ENCODE measurements at regions not wholly inside any gene's neighbourhood (a gene's known extent, or its start where the extent isn't known, plus 50 kb on each side); places are given as distances from the start of the nearest gene placed in this dataset.
A peak's percentile ranks its signal among the peaks of the same experiment; 100 is the strongest.

DNA sequence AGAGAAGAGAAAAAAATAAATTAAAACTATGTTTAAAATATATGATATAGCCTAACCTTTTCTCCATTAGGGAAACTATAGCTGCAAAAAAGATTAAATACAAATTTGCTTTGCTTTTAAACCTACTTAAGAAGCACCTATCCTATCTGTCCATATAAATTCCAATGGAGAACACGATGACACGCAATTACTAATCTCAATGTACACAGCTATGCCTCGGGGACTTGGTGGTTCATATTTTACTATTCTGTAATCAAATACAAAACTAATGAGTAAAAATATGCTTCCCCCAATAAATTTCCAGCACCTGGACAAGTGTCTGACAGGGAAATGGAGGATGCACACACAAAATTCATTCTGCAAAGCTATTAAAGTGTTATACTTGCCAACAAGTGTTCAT, 386.4 kb downstream of the LMO4 start:
- H3K79me2 ChIP-seq (ENCODE audit: low read length) = no peaks in the 10 kb centered on the region
- H4K20me1 ChIP-seq (ENCODE audit: low read length) = no peaks in the 10 kb centered on the region
- H3K4me3 ChIP-seq (ENCODE audit: low read length) = no peak overlapping the region
- no peaks in the 10 kb centered on the region for H3F3A ChIP-seq (ENCODE audit: low read length, unreplicated experiment)
- H3K9ac ChIP-seq (ENCODE audit: low read length) = no peak overlapping the region
- H3K4me1 ChIP-seq (ENCODE audit: insufficient read depth, low read length) = peaks cover 16% of the 10 kb centered on the region; the same call in 1 of the 2 replicates
- TF ChIP-seq, protein P1, sequence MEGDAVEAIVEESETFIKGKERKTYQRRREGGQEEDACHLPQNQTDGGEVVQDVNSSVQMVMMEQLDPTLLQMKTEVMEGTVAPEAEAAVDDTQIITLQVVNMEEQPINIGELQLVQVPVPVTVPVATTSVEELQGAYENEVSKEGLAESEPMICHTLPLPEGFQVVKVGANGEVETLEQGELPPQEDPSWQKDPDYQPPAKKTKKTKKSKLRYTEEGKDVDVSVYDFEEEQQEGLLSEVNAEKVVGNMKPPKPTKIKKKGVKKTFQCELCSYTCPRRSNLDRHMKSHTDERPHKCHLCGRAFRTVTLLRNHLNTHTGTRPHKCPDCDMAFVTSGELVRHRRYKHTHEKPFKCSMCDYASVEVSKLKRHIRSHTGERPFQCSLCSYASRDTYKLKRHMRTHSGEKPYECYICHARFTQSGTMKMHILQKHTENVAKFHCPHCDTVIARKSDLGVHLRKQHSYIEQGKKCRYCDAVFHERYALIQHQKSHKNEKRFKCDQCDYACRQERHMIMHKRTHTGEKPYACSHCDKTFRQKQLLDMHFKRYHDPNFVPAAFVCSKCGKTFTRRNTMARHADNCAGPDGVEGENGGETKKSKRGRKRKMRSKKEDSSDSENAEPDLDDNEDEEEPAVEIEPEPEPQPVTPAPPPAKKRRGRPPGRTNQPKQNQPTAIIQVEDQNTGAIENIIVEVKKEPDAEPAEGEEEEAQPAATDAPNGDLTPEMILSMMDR (conservative IDR thresholded peaks at IDR 0.05; ENCODE audit: low read depth, low read length) = no peak
- TF ChIP-seq EZH2 (IDR thresholded peaks at IDR 0.05; ENCODE audit: low read length, unreplicated experiment) = no peak
- no peak for TF ChIP-seq EZH2phosphoT487 (IDR thresholded peaks at IDR 0.05; ENCODE audit: borderline replicate concordance, low read length)
- no peaks in the 10 kb centered on the region for H3K9me2 ChIP-seq (replicated peaks; ENCODE audit: low read length)
- ChIA-PET CTCF (no interaction called here), POLR2A (ENCODE audit: unreplicated experiment) (no interaction called here)
- intact Hi-C loops (cut with micrococcal nuclease) = loop anchor here (5.0 kb wide), 3 partner anchors 172 to 383 kb away; no protein-coding TSS in a partner anchor
- peak; percentile 65 for ATAC-seq
- H3K36me3 ChIP-seq (ENCODE audit: low read depth, low read length) = no peaks in the 10 kb centered on the region
- peak overlapping the region; percentile 22; the same call in 1 of the 2 replicates for H2AFZ ChIP-seq (ENCODE audit: low read length)
- H3K9me3 ChIP-seq (ENCODE audit: low read length) = no peaks in the 10 kb centered on the region
- H3K4me2 ChIP-seq (ENCODE audit: low read length) = peak overlapping the region; percentile 18
- no peak overlapping the region for H3K27ac ChIP-seq (ENCODE audit: low read length)
- no peaks in the 10 kb centered on the region for H3K27me3 ChIP-seq (ENCODE audit: low read length)
- no TSS peak for BruUV-seq (replicated peaks)
- DNase-seq = peak; percentile 53

DNA sequence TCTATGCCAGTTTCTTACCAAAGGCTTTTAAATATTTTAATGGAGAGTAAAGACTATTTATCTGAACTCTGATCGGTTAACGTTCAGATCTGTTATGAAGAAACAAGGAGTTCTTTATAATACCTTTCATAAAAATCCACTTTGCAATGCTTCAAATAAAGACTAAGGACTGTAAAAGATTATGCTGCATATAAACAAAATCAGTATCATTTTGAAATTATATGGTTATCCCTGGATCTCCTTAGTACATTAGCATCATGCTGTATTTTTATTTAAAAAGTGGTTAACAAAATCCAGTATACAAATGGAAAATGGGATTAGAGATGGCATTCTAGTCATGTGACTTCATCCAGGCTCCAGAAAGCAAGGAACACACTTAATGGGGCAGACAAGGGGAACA, 386.8 kb downstream of the LMO4 start:
- TF ChIP-seq, protein P1 (conservative IDR thresholded peaks at IDR 0.05; ENCODE audit: low read depth, low read length) = no peak
- TF ChIP-seq EZH2 (IDR thresholded peaks at IDR 0.05; ENCODE audit: low read length, unreplicated experiment) (no peak), EZH2phosphoT487 (IDR thresholded peaks at IDR 0.05; ENCODE audit: borderline replicate concordance, low read length) (no peak)
- H3K9me3 ChIP-seq (ENCODE audit: low read length) = no peaks in the 10 kb centered on the region
- no peak overlapping the region for H3K9ac ChIP-seq (ENCODE audit: low read length)
- intact Hi-C loops (cut with micrococcal nuclease) = loop anchor here (5.0 kb wide), 3 partner anchors 172 to 383 kb away; no protein-coding TSS in a partner anchor
- no peak overlapping the region for H3K27ac ChIP-seq (ENCODE audit: low read length)
- peaks cover 16% of the 10 kb centered on the region; the same call in 1 of the 2 replicates for H3K4me1 ChIP-seq (ENCODE audit: insufficient read depth, low read length)
- ATAC-seq (peak; percentile 19), DNase-seq (no peak)
- H3K36me3 ChIP-seq (ENCODE audit: low read depth, low read length) = no peaks in the 10 kb centered on the region
- no peaks in the 10 kb centered on the region for H3F3A ChIP-seq (ENCODE audit: low read length, unreplicated experiment)
- ChIA-PET POLR2A (ENCODE audit: unreplicated experiment) (no interaction called here), CTCF (no interaction called here)
- H3K4me3 ChIP-seq (ENCODE audit: low read length) = no peak overlapping the region
- H2AFZ ChIP-seq (ENCODE audit: low read length) = peak overlapping the region; percentile 22; the same call in 1 of the 2 replicates
- no peaks in the 10 kb centered on the region for H3K9me2 ChIP-seq (replicated peaks; ENCODE audit: low read length)
- no TSS peak for BruUV-seq (replicated peaks)
- no peaks in the 10 kb centered on the region for H4K20me1 ChIP-seq (ENCODE audit: low read length)
- H3K79me2 ChIP-seq (ENCODE audit: low read length) = no peaks in the 10 kb centered on the region
- peak overlapping the region; percentile 18 for H3K4me2 ChIP-seq (ENCODE audit: low read length)
- no peaks in the 10 kb centered on the region for H3K27me3 ChIP-seq (ENCODE audit: low read length)

DNA sequence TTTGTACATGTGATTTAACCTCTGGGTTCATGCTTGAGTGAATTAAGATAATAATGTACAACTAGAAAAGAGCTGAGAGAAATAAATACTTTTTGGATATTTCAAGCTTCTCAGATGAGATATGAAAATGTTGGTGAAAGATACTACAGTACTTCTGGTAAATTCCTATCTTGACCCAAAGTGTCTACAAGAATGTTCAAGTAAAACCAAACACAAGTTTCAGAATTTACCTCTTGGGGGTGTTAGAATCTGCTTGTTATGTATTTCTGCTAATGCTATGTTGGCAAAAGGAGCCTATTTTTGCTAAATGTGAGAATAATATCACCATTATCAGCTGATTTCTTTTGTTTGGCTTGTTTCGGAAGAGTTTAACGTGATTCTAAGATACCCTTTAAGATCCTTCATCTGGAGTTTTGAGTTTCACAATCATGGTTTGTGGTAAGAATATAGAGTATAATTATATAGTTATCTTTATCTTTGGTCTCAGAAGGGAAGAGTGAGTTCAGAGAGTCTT, 388.5 kb downstream of the LMO4 start:
- TF ChIP-seq, protein P1 (conservative IDR thresholded peaks at IDR 0.05; ENCODE audit: low read depth, low read length) = no peak
- TF ChIP-seq EZH2 (IDR thresholded peaks at IDR 0.05; ENCODE audit: low read length, unreplicated experiment) = no peak
- TF ChIP-seq EZH2phosphoT487 (IDR thresholded peaks at IDR 0.05; ENCODE audit: borderline replicate concordance, low read length) = no peak
- Histone ChIP-seq H3K4me3 (ENCODE audit: low read length) (no peak overlapping the region), H3K27me3 (ENCODE audit: low read length) (no peaks in the 10 kb centered on the region), H2AFZ (ENCODE audit: low read length) (no peak overlapping the region), H3F3A (ENCODE audit: low read length, unreplicated experiment) (no peaks in the 10 kb centered on the region), H3K27ac (ENCODE audit: low read length) (no peak overlapping the region), H3K9me3 (ENCODE audit: low read length) (no peaks in the 10 kb centered on the region), H3K4me1 (ENCODE audit: insufficient read depth, low read length) (peaks cover 16% of the 10 kb centered on the region; the same call in 1 of the 2 replicates), H3K79me2 (ENCODE audit: low read length) (no peaks in the 10 kb centered on the region), H3K4me2 (ENCODE audit: low read length) (no peak overlapping the region), H3K9me2 (replicated peaks; ENCODE audit: low read length) (no peaks in the 10 kb centered on the region), H3K36me3 (ENCODE audit: low read depth, low read length) (no peaks in the 10 kb centered on the region), H3K9ac (ENCODE audit: low read length) (no peak overlapping the region), H4K20me1 (ENCODE audit: low read length) (no peaks in the 10 kb centered on the region)
- DNase-seq = no peak
- BruUV-seq (replicated peaks) = no TSS peak
- ATAC-seq = no peak
- intact Hi-C loops (cut with micrococcal nuclease) = loop anchor here (5.0 kb wide), 3 partner anchors 170 to 385 kb away; no protein-coding TSS in a partner anchor
- ChIA-PET CTCF (no interaction called here), POLR2A (ENCODE audit: unreplicated experiment) (no interaction called here)

Measured in PC-3 (cell line).